ENCODE measurements at regions not wholly inside any gene's neighbourhood (a gene's known extent, or its start where the extent isn't known, plus 50 kb on each side); places are given as distances from the start of the nearest gene placed in this dataset.

DNA sequence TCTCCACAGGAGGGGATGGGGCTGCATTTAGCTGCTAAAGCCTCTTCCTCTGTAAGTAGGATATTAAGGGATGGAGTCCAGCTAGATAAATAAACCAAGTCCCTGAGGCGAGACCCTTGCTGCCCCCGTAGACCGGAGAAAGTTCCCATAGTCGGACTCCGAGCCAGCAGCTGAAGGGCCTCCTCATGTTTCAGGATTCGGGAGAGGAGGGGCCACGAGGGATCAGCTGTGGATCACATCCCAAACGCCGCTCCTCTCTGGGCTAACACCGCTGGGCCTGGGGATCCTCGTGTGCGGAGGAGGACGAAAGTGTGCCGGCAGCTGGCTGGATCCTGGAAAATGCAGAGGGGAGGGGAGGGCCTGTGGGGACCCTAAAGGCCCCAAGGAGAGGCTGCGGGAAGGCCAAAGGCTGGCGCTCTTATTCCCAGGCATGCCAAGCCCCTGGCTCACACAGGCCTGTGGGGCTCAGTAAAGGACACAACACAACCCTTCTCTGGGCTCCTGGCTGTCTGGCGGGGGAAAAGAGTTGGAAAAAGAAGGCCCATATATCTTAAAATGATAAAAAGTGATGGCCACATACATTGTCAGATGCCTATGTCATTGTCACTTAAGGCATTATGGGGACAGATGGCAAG, 82.5 kb upstream of the TMEM72 start:
- H3K4me1 ChIP-seq (ENCODE audit: control insufficient read depth in 1 of 2, insufficient read depth in 2 of 2, low read length in 2 of 2), result no peaks in the 10 kb centered on the region
- ChIA-PET POLR2A (no interaction called here), RAD21 (ENCODE audit: low non-redundant PET in 1 of 2, low total read pairs in 2 of 2, uncharacterized antibody in 2 of 2, unreplicated experiment in 2 of 2) (no interaction called here), CTCF (no interaction called here)
- H3K4me3 ChIP-seq (replicated peaks in 1 of 2; ENCODE audit: low read depth in 1 of 2, low read length in 2 of 2), result no peak overlapping the region
- no peaks in the 10 kb centered on the region for H3K9me3 ChIP-seq (ENCODE audit: control insufficient read depth in 1 of 2, insufficient read depth in 1 of 2, low read depth in 1 of 2, low read length in 2 of 2)
- intact Hi-C loops (cut with micrococcal nuclease), result no loop called here
- BruUV-seq (replicated peaks), result no TSS peak
- TF ChIP-seq CBX3 (IDR thresholded peaks at IDR 0.05; ENCODE audit: low read depth) (no peak), YY1 (IDR thresholded peaks at IDR 0.05; ENCODE audit: extremely low read depth, insufficient replicate concordance, low read depth, low read length) (no peak), ATF3 (IDR thresholded peaks at IDR 0.05) (no peak), SRF (IDR thresholded peaks at IDR 0.05; ENCODE audit: low read depth) (no peak), ZFX (IDR thresholded peaks at IDR 0.05) (no peak), ZNF274 (IDR thresholded peaks at IDR 0.05; ENCODE audit: low read depth, low read length) (no peak), SIN3A (IDR thresholded peaks at IDR 0.05; ENCODE audit: low read depth) (no peak)
- TF ChIP-seq, protein P1, sequence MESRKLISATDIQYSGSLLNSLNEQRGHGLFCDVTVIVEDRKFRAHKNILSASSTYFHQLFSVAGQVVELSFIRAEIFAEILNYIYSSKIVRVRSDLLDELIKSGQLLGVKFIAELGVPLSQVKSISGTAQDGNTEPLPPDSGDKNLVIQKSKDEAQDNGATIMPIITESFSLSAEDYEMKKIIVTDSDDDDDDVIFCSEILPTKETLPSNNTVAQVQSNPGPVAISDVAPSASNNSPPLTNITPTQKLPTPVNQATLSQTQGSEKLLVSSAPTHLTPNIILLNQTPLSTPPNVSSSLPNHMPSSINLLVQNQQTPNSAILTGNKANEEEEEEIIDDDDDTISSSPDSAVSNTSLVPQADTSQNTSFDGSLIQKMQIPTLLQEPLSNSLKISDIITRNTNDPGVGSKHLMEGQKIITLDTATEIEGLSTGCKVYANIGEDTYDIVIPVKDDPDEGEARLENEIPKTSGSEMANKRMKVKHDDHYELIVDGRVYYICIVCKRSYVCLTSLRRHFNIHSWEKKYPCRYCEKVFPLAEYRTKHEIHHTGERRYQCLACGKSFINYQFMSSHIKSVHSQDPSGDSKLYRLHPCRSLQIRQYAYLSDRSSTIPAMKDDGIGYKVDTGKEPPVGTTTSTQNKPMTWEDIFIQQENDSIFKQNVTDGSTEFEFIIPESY (IDR thresholded peaks at IDR 0.05; ENCODE audit: extremely low read depth, insufficient replicate concordance, low read length), result no peak
- no peaks in the 10 kb centered on the region; a peak in 1 of 4 replicates for H3K36me3 ChIP-seq (ENCODE audit: control insufficient read depth in 1 of 2, insufficient read depth in 2 of 2, low read length in 2 of 2)
- H2AFZ ChIP-seq (ENCODE audit: low read depth, low read length, poor library complexity, severe bottlenecking), result no peak overlapping the region
- H3K27ac ChIP-seq (ENCODE audit: low read depth, low read length), result no peak overlapping the region
- H3K9me2 ChIP-seq (ENCODE audit: insufficient read depth), result no peaks in the 10 kb centered on the region
- no peak overlapping the region for H3K4me2 ChIP-seq (ENCODE audit: low read length)
- no peak for ATAC-seq
- H3K79me2 ChIP-seq (ENCODE audit: insufficient read depth, low read length), result no peaks in the 10 kb centered on the region
- H3K9ac ChIP-seq (ENCODE audit: low read length), result no peak overlapping the region
- H3K27me3 ChIP-seq (ENCODE audit: insufficient read depth, low read length), result peaks cover 12% of the 10 kb centered on the region; the same call in 1 of the 2 replicates
- no peaks in the 10 kb centered on the region for H4K20me1 ChIP-seq (ENCODE audit: insufficient read depth)
- DNase-seq (ENCODE audit: low read depth, low spot score), result no peak

Measured in HCT116 (cell line).